Retina (tissue), 1 donor: ENCODE measurements at regions not wholly inside any gene's neighbourhood (a gene's known extent, or its start where the extent isn't known, plus 50 kb on each side); places are given as distances from the start of the nearest gene placed in this dataset.
"Not testable (repeated sequence)": the region's sequence is repeated elsewhere in the genome, so short reads cannot be mapped to it uniquely, and the experiment has no call there.

Source experiments
- DNase-seq: peaks from one replicate; pipeline ENCODE4 v3.0.0-alpha.2; 2016

- no peak for DNase-seq
Measured at GRCh38 chr9:13470836-13471235, 191.3 kb upstream of the MPDZ start.

- DNase-seq = no peak
Measured at GRCh38 chr9:13467157-13467556, 187.7 kb upstream of the MPDZ start.

GRCh38 chr9:13461414-13461991 lies 182.0 kb upstream of the MPDZ start:
- DNase-seq = no peak

GRCh38 chr9:13459071-13459470 lies 179.6 kb upstream of the MPDZ start:
- DNase-seq = no peak

GRCh38 chr9:13457795-13458194 lies 178.3 kb upstream of the MPDZ start:
- DNase-seq = no peak

GRCh38 chr9:13450723-13451122 lies 171.2 kb upstream of the MPDZ start:
- no peak for DNase-seq

GRCh38 chr9:13448482-13448881 lies 169.0 kb upstream of the MPDZ start:
- DNase-seq = no peak

GRCh38 chr9:13447843-13448422 lies 168.4 kb upstream of the MPDZ start:
- DNase-seq = no peak

- DNase-seq = no peak
Measured at GRCh38 chr9:13446938-13447842, 167.7 kb upstream of the MPDZ start.

GRCh38 chr9:13446286-13446937 lies 166.9 kb upstream of the MPDZ start:
- no peak for DNase-seq

- no peak for DNase-seq
Measured at GRCh38 chr9:13445103-13445500, 165.6 kb upstream of the MPDZ start.

- no peak for DNase-seq
Measured at GRCh38 chr9:13444245-13445102, 165.0 kb upstream of the MPDZ start.

- DNase-seq = peak; percentile 38
Measured at GRCh38 chr9:13443346-13444244, 164.1 kb upstream of the MPDZ start.

GRCh38 chr9:13439685-13440476 lies 160.4 kb upstream of the MPDZ start:
- DNase-seq = no peak

GRCh38 chr9:13437866-13438265 lies 158.4 kb upstream of the MPDZ start:
- no peak for DNase-seq

- DNase-seq = no peak
Measured at GRCh38 chr9:13436591-13436990, 157.1 kb upstream of the MPDZ start.

- not testable (repeated sequence) for DNase-seq
Measured at GRCh38 chr9:13433453-13433852, 154.0 kb upstream of the MPDZ start.

- no peak for DNase-seq
Measured at GRCh38 chr9:13432904-13433303, 153.4 kb upstream of the MPDZ start.

GRCh38 chr9:13431692-13432091 lies 152.2 kb upstream of the MPDZ start:
- no peak for DNase-seq

- DNase-seq = peak; percentile 55
Measured at GRCh38 chr9:13431222-13431536, 151.7 kb upstream of the MPDZ start.
